ENCODE measurements at regions not wholly inside any gene's neighbourhood (a gene's known extent, or its start where the extent isn't known, plus 50 kb on each side); places are given as distances from the start of the nearest gene placed in this dataset.

GRCh38 chr16:85441189-85441889, 171.8 kb upstream of the GSE1 start:
- DNase-seq (ENCODE audit: low read depth), result no peak
- no peak for TF ChIP-seq CTCF (IDR thresholded peaks at IDR 0.05; ENCODE audit: insufficient read depth, low read length)
- no peak overlapping the region for H3K4me3 ChIP-seq (ENCODE audit: low read depth, low read length)

- no peak for DNase-seq (ENCODE audit: low read depth)
- no peak for TF ChIP-seq CTCF (IDR thresholded peaks at IDR 0.05; ENCODE audit: insufficient read depth, low read length)
- no peak overlapping the region for H3K4me3 ChIP-seq (ENCODE audit: low read depth, low read length)
Measured at GRCh38 chr16:85441890-85442670, 171.0 kb upstream of the GSE1 start.

GRCh38 chr16:85443116-85443515, 170.0 kb upstream of the GSE1 start:
- no peak overlapping the region for H3K4me3 ChIP-seq (ENCODE audit: low read depth, low read length)
- no peak for DNase-seq (ENCODE audit: low read depth)
- TF ChIP-seq CTCF (IDR thresholded peaks at IDR 0.05; ENCODE audit: insufficient read depth, low read length), result no peak

- H3K4me3 ChIP-seq (ENCODE audit: low read depth, low read length), result no peak overlapping the region
- no peak for DNase-seq (ENCODE audit: low read depth)
- no peak for TF ChIP-seq CTCF (IDR thresholded peaks at IDR 0.05; ENCODE audit: insufficient read depth, low read length)
Measured at GRCh38 chr16:85443531-85443930, 169.6 kb upstream of the GSE1 start.

GRCh38 chr16:85445064-85445778, 167.9 kb upstream of the GSE1 start:
- TF ChIP-seq CTCF (IDR thresholded peaks at IDR 0.05; ENCODE audit: insufficient read depth, low read length), result no peak
- DNase-seq (ENCODE audit: low read depth), result no peak

GRCh38 chr16:85445779-85446222, 167.3 kb upstream of the GSE1 start:
- DNase-seq (ENCODE audit: low read depth), result peak; percentile 25
- no peak overlapping the region for H3K4me3 ChIP-seq (ENCODE audit: low read depth, low read length)
- TF ChIP-seq CTCF (IDR thresholded peaks at IDR 0.05; ENCODE audit: insufficient read depth, low read length), result no peak

More at GRCh38 chr16:85445064-85445778, 167.9 kb upstream of the GSE1 start:
- no peak overlapping the region for H3K4me3 ChIP-seq (ENCODE audit: low read depth, low read length)

Data from fibroblast of the aortic adventitia (primary cell).